ENCODE measurements at regions not wholly inside any gene's neighbourhood (a gene's known extent, or its start where the extent isn't known, plus 50 kb on each side); places are given as distances from the start of the nearest gene placed in this dataset.

DNA sequence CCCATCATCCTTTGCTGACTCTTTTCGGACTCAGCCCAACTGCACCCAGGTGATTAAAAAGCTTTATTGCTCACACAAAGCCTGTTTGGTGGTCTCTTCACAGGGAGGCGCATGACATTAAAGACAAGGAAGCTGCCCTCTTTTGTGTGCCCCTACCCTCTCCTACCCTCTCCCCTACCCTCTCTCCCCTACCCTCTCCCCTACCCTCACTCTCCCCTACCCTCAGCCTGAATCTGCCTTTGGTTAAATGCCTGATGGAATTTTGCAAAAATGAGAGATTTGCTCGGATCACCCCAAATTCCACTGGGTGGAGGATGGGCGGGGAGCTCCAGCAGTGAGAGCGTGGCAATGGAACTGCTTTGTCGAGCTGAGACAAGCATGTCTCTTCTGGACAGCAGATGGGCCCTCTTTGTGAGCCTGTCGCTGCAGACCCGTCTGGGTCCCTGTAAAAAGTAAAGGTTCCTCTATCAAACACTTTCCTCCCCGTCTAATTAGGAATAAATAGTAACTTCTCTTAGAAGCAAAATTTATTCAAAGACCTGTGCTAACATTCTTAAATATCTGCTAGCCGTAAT, 76.4 kb upstream of the MLN start:
- Histone ChIP-seq H3K4me1 (ENCODE audit: control insufficient read depth, insufficient read depth, low read length) (no peaks in the 10 kb centered on the region), H2AFZ (ENCODE audit: control insufficient read depth, low read depth, low read length) (no peak overlapping the region), H3K4me2 (ENCODE audit: control insufficient read depth, insufficient read depth) (no peak overlapping the region), H3K27ac (ENCODE audit: control insufficient read depth, insufficient read depth) (no peak overlapping the region), H3K27me3 (replicated peaks in 1 of 2; ENCODE audit: control insufficient read depth in 2 of 2, insufficient read depth in 2 of 2, low read length in 1 of 2) (peaks cover 0 to 5% of the 10 kb centered on the region in 2 experiments; a peak in 2 of 4 replicates), H3K4me3 (no peak overlapping the region), H3K36me3 (ENCODE audit: control insufficient read depth in 2 of 2, insufficient read depth in 2 of 2, low read length in 1 of 2) (no peaks in the 10 kb centered on the region), H3K79me2 (ENCODE audit: control insufficient read depth, insufficient read depth, low read length) (no peaks in the 10 kb centered on the region), H3K9me3 (replicated peaks; ENCODE audit: control insufficient read depth, insufficient read depth, low read length) (no peaks in the 10 kb centered on the region; the same call in 2 of the 3 replicates), H4K20me1 (ENCODE audit: control insufficient read depth, insufficient read depth) (no peaks in the 10 kb centered on the region), H3K9ac (ENCODE audit: control insufficient read depth, insufficient read depth, low read length) (no peak overlapping the region)
- FAIRE-seq = no peak
- ChIA-PET RAD21 (ENCODE audit: unreplicated experiment) (no interaction called here), POLR2A (no interaction called here), CTCF (no interaction called here), SMC1A (ENCODE audit: uncharacterized antibody, unreplicated experiment) (no interaction called here)
- no TSS peak for BruUV-seq (replicated peaks)
- WGBS (ENCODE audit: insufficient coverage, insufficient replicate concordance, low lambda C conversion rate, missing lambda C conversion rate) = 39% methylated on average over 10 of the region's 10 CpGs
- intact Hi-C loops (cut with micrococcal nuclease; ENCODE audit: unreplicated experiment) = no loop called here
- in situ Hi-C loops (cut with MboI) = no loop called here
- no peak for ATAC-seq
- no peak for DNase-seq (ENCODE audit: low read depth, low spot score)
- TF ChIP-seq, protein P1, sequence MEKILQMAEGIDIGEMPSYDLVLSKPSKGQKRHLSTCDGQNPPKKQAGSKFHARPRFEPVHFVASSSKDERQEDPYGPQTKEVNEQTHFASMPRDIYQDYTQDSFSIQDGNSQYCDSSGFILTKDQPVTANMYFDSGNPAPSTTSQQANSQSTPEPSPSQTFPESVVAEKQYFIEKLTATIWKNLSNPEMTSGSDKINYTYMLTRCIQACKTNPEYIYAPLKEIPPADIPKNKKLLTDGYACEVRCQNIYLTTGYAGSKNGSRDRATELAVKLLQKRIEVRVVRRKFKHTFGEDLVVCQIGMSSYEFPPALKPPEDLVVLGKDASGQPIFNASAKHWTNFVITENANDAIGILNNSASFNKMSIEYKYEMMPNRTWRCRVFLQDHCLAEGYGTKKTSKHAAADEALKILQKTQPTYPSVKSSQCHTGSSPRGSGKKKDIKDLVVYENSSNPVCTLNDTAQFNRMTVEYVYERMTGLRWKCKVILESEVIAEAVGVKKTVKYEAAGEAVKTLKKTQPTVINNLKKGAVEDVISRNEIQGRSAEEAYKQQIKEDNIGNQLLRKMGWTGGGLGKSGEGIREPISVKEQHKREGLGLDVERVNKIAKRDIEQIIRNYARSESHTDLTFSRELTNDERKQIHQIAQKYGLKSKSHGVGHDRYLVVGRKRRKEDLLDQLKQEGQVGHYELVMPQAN (conservative IDR thresholded peaks at IDR 0.05) = no peak
- TF ChIP-seq ETV6 (conservative IDR thresholded peaks at IDR 0.05 in 1 of 2, IDR thresholded peaks at IDR 0.05 in 1 of 2; ENCODE audit: borderline replicate concordance in 1 of 2, low read depth in 1 of 2) = no peak
- no peak for TF ChIP-seq KDM1A (IDR thresholded peaks at IDR 0.05; ENCODE audit: borderline replicate concordance)
- no peak for TF ChIP-seq IKZF1 (conservative IDR thresholded peaks at IDR 0.05)
- no peak for TF ChIP-seq STAT3 (IDR thresholded peaks at IDR 0.05; ENCODE audit: low read depth, low read length)
- TF ChIP-seq NR2C1 (IDR thresholded peaks at IDR 0.05) = no peak
- TF ChIP-seq, protein P2, sequence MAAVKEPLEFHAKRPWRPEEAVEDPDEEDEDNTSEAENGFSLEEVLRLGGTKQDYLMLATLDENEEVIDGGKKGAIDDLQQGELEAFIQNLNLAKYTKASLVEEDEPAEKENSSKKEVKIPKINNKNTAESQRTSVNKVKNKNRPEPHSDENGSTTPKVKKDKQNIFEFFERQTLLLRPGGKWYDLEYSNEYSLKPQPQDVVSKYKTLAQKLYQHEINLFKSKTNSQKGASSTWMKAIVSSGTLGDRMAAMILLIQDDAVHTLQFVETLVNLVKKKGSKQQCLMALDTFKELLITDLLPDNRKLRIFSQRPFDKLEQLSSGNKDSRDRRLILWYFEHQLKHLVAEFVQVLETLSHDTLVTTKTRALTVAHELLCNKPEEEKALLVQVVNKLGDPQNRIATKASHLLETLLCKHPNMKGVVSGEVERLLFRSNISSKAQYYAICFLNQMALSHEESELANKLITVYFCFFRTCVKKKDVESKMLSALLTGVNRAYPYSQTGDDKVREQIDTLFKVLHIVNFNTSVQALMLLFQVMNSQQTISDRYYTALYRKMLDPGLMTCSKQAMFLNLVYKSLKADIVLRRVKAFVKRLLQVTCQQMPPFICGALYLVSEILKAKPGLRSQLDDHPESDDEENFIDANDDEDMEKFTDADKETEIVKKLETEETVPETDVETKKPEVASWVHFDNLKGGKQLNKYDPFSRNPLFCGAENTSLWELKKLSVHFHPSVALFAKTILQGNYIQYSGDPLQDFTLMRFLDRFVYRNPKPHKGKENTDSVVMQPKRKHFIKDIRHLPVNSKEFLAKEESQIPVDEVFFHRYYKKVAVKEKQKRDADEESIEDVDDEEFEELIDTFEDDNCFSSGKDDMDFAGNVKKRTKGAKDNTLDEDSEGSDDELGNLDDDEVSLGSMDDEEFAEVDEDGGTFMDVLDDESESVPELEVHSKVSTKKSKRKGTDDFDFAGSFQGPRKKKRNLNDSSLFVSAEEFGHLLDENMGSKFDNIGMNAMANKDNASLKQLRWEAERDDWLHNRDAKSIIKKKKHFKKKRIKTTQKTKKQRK (IDR thresholded peaks at IDR 0.05; ENCODE audit: low read depth, low read length) = no peak
- no peak for TF ChIP-seq IKZF2 (IDR thresholded peaks at IDR 0.05)
- TF ChIP-seq, protein P3, sequence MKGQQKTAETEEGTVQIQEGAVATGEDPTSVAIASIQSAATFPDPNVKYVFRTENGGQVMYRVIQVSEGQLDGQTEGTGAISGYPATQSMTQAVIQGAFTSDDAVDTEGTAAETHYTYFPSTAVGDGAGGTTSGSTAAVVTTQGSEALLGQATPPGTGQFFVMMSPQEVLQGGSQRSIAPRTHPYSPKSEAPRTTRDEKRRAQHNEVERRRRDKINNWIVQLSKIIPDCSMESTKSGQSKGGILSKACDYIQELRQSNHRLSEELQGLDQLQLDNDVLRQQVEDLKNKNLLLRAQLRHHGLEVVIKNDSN (IDR thresholded peaks at IDR 0.05; ENCODE audit: borderline replicate concordance, extremely low read length, insufficient read depth, low read depth, low read length) = no peak
- TF ChIP-seq SUPT20H (IDR thresholded peaks at IDR 0.05; ENCODE audit: borderline replicate concordance, control insufficient read depth, low read depth, low read length) = no peak
- TF ChIP-seq HDAC6 (IDR thresholded peaks at IDR 0.05; ENCODE audit: unreplicated experiment) = no peak
- no peak for TF ChIP-seq FOXK2 (IDR thresholded peaks at IDR 0.05)
- no peak for TF ChIP-seq KAT2A (conservative IDR thresholded peaks at IDR 0.05; ENCODE audit: control insufficient read depth, low read depth, low read length)
- TF ChIP-seq, protein P4, sequence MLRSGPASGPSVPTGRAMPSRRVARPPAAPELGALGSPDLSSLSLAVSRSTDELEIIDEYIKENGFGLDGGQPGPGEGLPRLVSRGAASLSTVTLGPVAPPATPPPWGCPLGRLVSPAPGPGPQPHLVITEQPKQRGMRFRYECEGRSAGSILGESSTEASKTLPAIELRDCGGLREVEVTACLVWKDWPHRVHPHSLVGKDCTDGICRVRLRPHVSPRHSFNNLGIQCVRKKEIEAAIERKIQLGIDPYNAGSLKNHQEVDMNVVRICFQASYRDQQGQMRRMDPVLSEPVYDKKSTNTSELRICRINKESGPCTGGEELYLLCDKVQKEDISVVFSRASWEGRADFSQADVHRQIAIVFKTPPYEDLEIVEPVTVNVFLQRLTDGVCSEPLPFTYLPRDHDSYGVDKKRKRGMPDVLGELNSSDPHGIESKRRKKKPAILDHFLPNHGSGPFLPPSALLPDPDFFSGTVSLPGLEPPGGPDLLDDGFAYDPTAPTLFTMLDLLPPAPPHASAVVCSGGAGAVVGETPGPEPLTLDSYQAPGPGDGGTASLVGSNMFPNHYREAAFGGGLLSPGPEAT (IDR thresholded peaks at IDR 0.05; ENCODE audit: low read depth) = no peak
- TF ChIP-seq, protein P5, sequence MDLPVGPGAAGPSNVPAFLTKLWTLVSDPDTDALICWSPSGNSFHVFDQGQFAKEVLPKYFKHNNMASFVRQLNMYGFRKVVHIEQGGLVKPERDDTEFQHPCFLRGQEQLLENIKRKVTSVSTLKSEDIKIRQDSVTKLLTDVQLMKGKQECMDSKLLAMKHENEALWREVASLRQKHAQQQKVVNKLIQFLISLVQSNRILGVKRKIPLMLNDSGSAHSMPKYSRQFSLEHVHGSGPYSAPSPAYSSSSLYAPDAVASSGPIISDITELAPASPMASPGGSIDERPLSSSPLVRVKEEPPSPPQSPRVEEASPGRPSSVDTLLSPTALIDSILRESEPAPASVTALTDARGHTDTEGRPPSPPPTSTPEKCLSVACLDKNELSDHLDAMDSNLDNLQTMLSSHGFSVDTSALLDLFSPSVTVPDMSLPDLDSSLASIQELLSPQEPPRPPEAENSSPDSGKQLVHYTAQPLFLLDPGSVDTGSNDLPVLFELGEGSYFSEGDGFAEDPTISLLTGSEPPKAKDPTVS (IDR thresholded peaks at IDR 0.05; ENCODE audit: low read depth, low read length) = no peak
